CD8-positive, alpha-beta memory T cell (primary cell): ENCODE measurements at regions not wholly inside any gene's neighbourhood (a gene's known extent, or its start where the extent isn't known, plus 50 kb on each side); places are given as distances from the start of the nearest gene placed in this dataset.

Experiments used
- CTCF ChIA-PET: fragments of 350-600 bp; sonication (Branson Sonifier 250); formaldehyde crosslinking; loops from one replicate; lab custom pipeline; 2021; ENCODE audit warnings: antibody characterized with exemption; lab: Charles Lee
- POLR2A ChIA-PET: fragments of 350-600 bp; sonication (Branson Sonifier 250); formaldehyde crosslinking; loops from one replicate; lab custom pipeline; 2021; ENCODE audit warnings: antibody characterized with exemption; lab: Charles Lee
- DNase-seq, 5 donors: peaks; one replicate each; pipeline versions ENCODE4 v3.0.0 to v3.0.0-alpha.2; 2020 to 2022; ENCODE audit warnings: mixed read lengths in 1 of 5
- H3K27ac ChIP-seq: one replicate; pipeline ENCODE4 v1.7.0; 2013; ENCODE audit warnings: low read depth, mild to moderate bottlenecking, low read length, moderate library complexity
- H3K27me3 ChIP-seq: 2 replicates; pipeline ENCODE4 v1.7.0; 2013; ENCODE audit warnings: low read length, mild to moderate bottlenecking; ENCODE audit not compliant: insufficient read depth, poor library complexity, severe bottlenecking
- H3K36me3 ChIP-seq: 2 replicates; pipeline ENCODE4 v1.7.0; 2013; ENCODE audit warnings: mild to moderate bottlenecking, low read length, moderate library complexity; ENCODE audit not compliant: insufficient read depth
- H3K4me1 ChIP-seq: 2 replicates; pipeline ENCODE4 v1.7.0; 2013; ENCODE audit warnings: mild to moderate bottlenecking, low read length, moderate library complexity; ENCODE audit not compliant: insufficient read depth
- H3K4me3 ChIP-seq: 2 replicates; pipeline ENCODE4 v1.7.0; 2013; ENCODE audit warnings: mild to moderate bottlenecking, low read length
- H3K9me3 ChIP-seq: 2 replicates; pipeline ENCODE4 v1.7.0; 2013; ENCODE audit warnings: mild to moderate bottlenecking, low read length
- H3K27ac Mint-ChIP-seq, 8 donors: one replicate each; pipeline ENCODE4 v1.8.0; 2020 to 2021; ENCODE audit warnings: mixed read lengths in 8 of 8, mild to moderate bottlenecking in 6 of 8, inconsistent platforms in 3 of 8, moderate library complexity in 3 of 8
- H3K27me3 Mint-ChIP-seq, 2 donors: one replicate each; pipeline ENCODE4 v1.8.0; 2020 to 2021; ENCODE audit warnings: mixed read lengths in 2 of 2, mild to moderate bottlenecking in 1 of 2, moderate library complexity in 1 of 2
- H3K36me3 Mint-ChIP-seq, 3 donors: one replicate each; pipeline ENCODE4 v1.8.0; 2020 to 2021; ENCODE audit warnings: mixed read lengths in 3 of 3, inconsistent platforms in 1 of 3, mild to moderate bottlenecking in 1 of 3
- H3K4me1 Mint-ChIP-seq, 3 donors: one replicate each; pipeline ENCODE4 v1.8.0; 2020 to 2021; ENCODE audit warnings: mixed read lengths in 3 of 3, inconsistent platforms in 1 of 3, mild to moderate bottlenecking in 1 of 3
- H3K4me3 Mint-ChIP-seq, 7 donors: one replicate each; pipeline ENCODE4 v1.8.0; 2020 to 2021; ENCODE audit warnings: mixed read lengths in 7 of 7, mild to moderate bottlenecking in 6 of 7, moderate library complexity in 4 of 7, inconsistent platforms in 2 of 7
- H3K9me3 Mint-ChIP-seq, 5 donors: one replicate each; pipeline ENCODE4 v1.8.0; 2020 to 2022; ENCODE audit warnings: mixed read lengths in 5 of 5, mild to moderate bottlenecking in 3 of 5, moderate library complexity in 2 of 5, inconsistent platforms in 1 of 5

GRCh38 chr10:33519130-33519860 is 184.8 kb upstream of the NRP1 start:
- H3K27me3 ChIP-seq, result no peaks in the 10 kb centered on the region
- H3K27me3 Mint-ChIP-seq, result peaks cover 18 to 20% of the 10 kb centered on the region in 2 donors
- POLR2A ChIA-PET, result no interaction called here
- H3K4me3 Mint-ChIP-seq, result no peak overlapping the region
- no peak overlapping the region for H3K27ac Mint-ChIP-seq
- no peak for DNase-seq
- H3K9me3 ChIP-seq, result no peaks in the 10 kb centered on the region
- H3K36me3 ChIP-seq, result no peaks in the 10 kb centered on the region
- CTCF ChIA-PET, result no interaction called here
- no peaks in the 10 kb centered on the region for H3K4me1 ChIP-seq
- no peak overlapping the region for H3K4me3 ChIP-seq
- no peaks in the 10 kb centered on the region for H3K4me1 Mint-ChIP-seq
- no peaks in the 10 kb centered on the region for H3K36me3 Mint-ChIP-seq
- peaks cover 0 to 5% (median 2%) of the 10 kb centered on the region in 5 donors for H3K9me3 Mint-ChIP-seq
- H3K27ac ChIP-seq, result no peak overlapping the region

- H3K36me3 Mint-ChIP-seq, result no peaks in the 10 kb centered on the region
- no peak overlapping the region for H3K4me3 ChIP-seq
- H3K27ac Mint-ChIP-seq, result no peak overlapping the region
- no peak for DNase-seq
- peaks cover 0 to 2% (median 0%) of the 10 kb centered on the region in 5 donors for H3K9me3 Mint-ChIP-seq
- H3K4me1 ChIP-seq, result no peaks in the 10 kb centered on the region
- POLR2A ChIA-PET, result no interaction called here
- no peaks in the 10 kb centered on the region for H3K9me3 ChIP-seq
- peaks cover 7 to 10% of the 10 kb centered on the region in 2 donors for H3K27me3 Mint-ChIP-seq
- peaks cover 0 to 6% (median 4%) of the 10 kb centered on the region in 3 donors for H3K4me1 Mint-ChIP-seq
- no peaks in the 10 kb centered on the region for H3K27me3 ChIP-seq
- no peaks in the 10 kb centered on the region for H3K36me3 ChIP-seq
- H3K27ac ChIP-seq, result no peak overlapping the region
- H3K4me3 Mint-ChIP-seq, result no peak overlapping the region
- CTCF ChIA-PET, result no interaction called here
These were observed 175.7 kb upstream of the NRP1 start for GRCh38 chr10:33510206-33510605.

GRCh38 chr10:33509231-33509831 is 174.9 kb upstream of the NRP1 start:
- H3K27me3 Mint-ChIP-seq, result peaks cover 7 to 10% of the 10 kb centered on the region in 2 donors
- CTCF ChIA-PET, result no interaction called here

GRCh38 chr10:33507662-33508425 is 173.4 kb upstream of the NRP1 start:
- Mint-ChIP-seq H3K36me3 (no peaks in the 10 kb centered on the region), H3K27me3 (peaks cover 7 to 10% of the 10 kb centered on the region in 2 donors), H3K9me3 (peaks cover 0 to 2% (median 0%) of the 10 kb centered on the region in 5 donors), H3K27ac (no peak overlapping the region), H3K4me1 (peaks cover 0 to 6% (median 4%) of the 10 kb centered on the region in 3 donors), H3K4me3 (no peak overlapping the region)
- Histone ChIP-seq H3K4me3 (no peak overlapping the region), H3K27me3 (no peaks in the 10 kb centered on the region), H3K27ac (no peak overlapping the region), H3K9me3 (no peaks in the 10 kb centered on the region), H3K36me3 (no peaks in the 10 kb centered on the region), H3K4me1 (no peaks in the 10 kb centered on the region)
- ChIA-PET POLR2A (no interaction called here), CTCF (no interaction called here)
- no peak for DNase-seq

More at GRCh38 chr10:33509231-33509831, 174.9 kb upstream of the NRP1 start:
- H3K36me3 ChIP-seq, result no peaks in the 10 kb centered on the region
- no peaks in the 10 kb centered on the region for H3K36me3 Mint-ChIP-seq
- H3K27ac ChIP-seq, result no peak overlapping the region
- no peaks in the 10 kb centered on the region for H3K4me1 ChIP-seq
- peaks cover 0 to 6% (median 4%) of the 10 kb centered on the region in 3 donors for H3K4me1 Mint-ChIP-seq
- H3K27ac Mint-ChIP-seq, result peak overlapping the region in 1 of 8 donors; percentile 9
- H3K9me3 ChIP-seq, result no peaks in the 10 kb centered on the region
- H3K27me3 ChIP-seq, result no peaks in the 10 kb centered on the region
- no peak overlapping the region for H3K4me3 ChIP-seq
- peaks cover 0 to 2% (median 0%) of the 10 kb centered on the region in 5 donors for H3K9me3 Mint-ChIP-seq
- DNase-seq, result no peak
- POLR2A ChIA-PET, result no interaction called here
- H3K4me3 Mint-ChIP-seq, result no peak overlapping the region

- H3K27me3 Mint-ChIP-seq, result peaks cover 7 to 13% of the 10 kb centered on the region in 2 donors
- Histone ChIP-seq H3K4me3 (no peak overlapping the region), H3K27ac (no peak overlapping the region), H3K36me3 (no peaks in the 10 kb centered on the region), H3K27me3 (no peaks in the 10 kb centered on the region), H3K4me1 (no peaks in the 10 kb centered on the region), H3K9me3 (no peaks in the 10 kb centered on the region)
- H3K9me3 Mint-ChIP-seq, result peaks cover 0 to 5% (median 0%) of the 10 kb centered on the region in 5 donors
- H3K4me1 Mint-ChIP-seq, result peaks cover 0 to 6% (median 4%) of the 10 kb centered on the region in 3 donors
- ChIA-PET CTCF (no interaction called here), POLR2A (no interaction called here)
- no peak overlapping the region for H3K27ac Mint-ChIP-seq
- no peak for DNase-seq
- H3K4me3 Mint-ChIP-seq, result no peak overlapping the region
- no peaks in the 10 kb centered on the region for H3K36me3 Mint-ChIP-seq
These were observed 172.6 kb upstream of the NRP1 start for GRCh38 chr10:33506838-33507661.

GRCh38 chr10:33506391-33506790 is 171.9 kb upstream of the NRP1 start:
- H3K4me3 Mint-ChIP-seq, result no peak overlapping the region
- peaks cover 0 to 7% (median 0%) of the 10 kb centered on the region in 5 donors for H3K9me3 Mint-ChIP-seq
- Histone ChIP-seq H3K4me1 (no peaks in the 10 kb centered on the region), H3K4me3 (no peak overlapping the region), H3K9me3 (no peaks in the 10 kb centered on the region), H3K27ac (no peak overlapping the region), H3K27me3 (no peaks in the 10 kb centered on the region), H3K36me3 (no peaks in the 10 kb centered on the region)
- ChIA-PET POLR2A (no interaction called here), CTCF (no interaction called here)
- DNase-seq, result no peak
- H3K4me1 Mint-ChIP-seq, result peaks cover 0 to 6% (median 4%) of the 10 kb centered on the region in 3 donors
- no peaks in the 10 kb centered on the region for H3K36me3 Mint-ChIP-seq
- H3K27me3 Mint-ChIP-seq, result peaks cover 7 to 15% of the 10 kb centered on the region in 2 donors
- no peak overlapping the region for H3K27ac Mint-ChIP-seq

- no peak overlapping the region for H3K27ac Mint-ChIP-seq
- POLR2A ChIA-PET, result no interaction called here
These were observed 166.7 kb upstream of the NRP1 start for GRCh38 chr10:33501161-33501560.

More at GRCh38 chr10:33501161-33501560, 166.7 kb upstream of the NRP1 start:
- no peak overlapping the region for H3K27ac ChIP-seq
- no peak overlapping the region for H3K4me3 ChIP-seq
- peaks cover 0 to 12% of the 10 kb centered on the region in 2 donors for H3K27me3 Mint-ChIP-seq
- DNase-seq, result no peak
- CTCF ChIA-PET, result no interaction called here
- H3K4me1 Mint-ChIP-seq, result no peaks in the 10 kb centered on the region
- H3K4me1 ChIP-seq, result no peaks in the 10 kb centered on the region
- peaks cover 0 to 5% (median 0%) of the 10 kb centered on the region in 5 donors for H3K9me3 Mint-ChIP-seq
- H3K4me3 Mint-ChIP-seq, result no peak overlapping the region
- no peaks in the 10 kb centered on the region for H3K36me3 ChIP-seq
- H3K36me3 Mint-ChIP-seq, result no peaks in the 10 kb centered on the region
- no peaks in the 10 kb centered on the region for H3K9me3 ChIP-seq
- H3K27me3 ChIP-seq, result no peaks in the 10 kb centered on the region
